Endothelial cell (in vitro differentiated cells): ENCODE measurements at regions not wholly inside any gene's neighbourhood (a gene's known extent, or its start where the extent isn't known, plus 50 kb on each side); places are given as distances from the start of the nearest gene placed in this dataset.
"Not testable (repeated sequence)": the region's sequence is repeated elsewhere in the genome, so short reads cannot be mapped to it uniquely, and the experiment has no call there.

Experiments
- DNase-seq: peaks from one replicate; pipeline ENCODE4 v3.0.0; 2021; ENCODE audit warnings: low spot score
- H3K27ac Mint-ChIP-seq: one replicate; pipeline ENCODE4 v1.8.0; 2021; ENCODE audit warnings: mixed read lengths, inconsistent platforms; ENCODE audit not compliant: unreplicated experiment
- H3K27me3 Mint-ChIP-seq: one replicate; pipeline ENCODE4 v1.8.0; 2021; ENCODE audit warnings: mild to moderate bottlenecking, moderate library complexity, mixed read lengths, inconsistent platforms; ENCODE audit not compliant: unreplicated experiment
- H3K36me3 Mint-ChIP-seq: one replicate; pipeline ENCODE4 v1.8.0; 2021; ENCODE audit warnings: mild to moderate bottlenecking, low read depth, mixed read lengths, inconsistent platforms; ENCODE audit not compliant: unreplicated experiment
- H3K4me1 Mint-ChIP-seq: one replicate; pipeline ENCODE4 v1.8.0; 2021; ENCODE audit warnings: mild to moderate bottlenecking, mixed read lengths, inconsistent platforms; ENCODE audit not compliant: unreplicated experiment
- H3K4me3 Mint-ChIP-seq: one replicate; pipeline ENCODE4 v1.8.0; 2021; ENCODE audit warnings: mild to moderate bottlenecking, mixed read lengths, inconsistent platforms; ENCODE audit not compliant: unreplicated experiment
- H3K9me3 Mint-ChIP-seq: one replicate; pipeline ENCODE4 v1.8.0; 2021; ENCODE audit warnings: mixed read lengths, inconsistent platforms; ENCODE audit not compliant: unreplicated experiment
- TF ChIP-seq, protein P1 (sequence below): fragments of 200-600 bp; sonication (generic); IDR thresholded peaks from one replicate; pipeline ENCODE4 v1.5.0; 2021; ENCODE audit warnings: antibody characterized with exemption; ENCODE audit not compliant: unreplicated experiment

DNA sequence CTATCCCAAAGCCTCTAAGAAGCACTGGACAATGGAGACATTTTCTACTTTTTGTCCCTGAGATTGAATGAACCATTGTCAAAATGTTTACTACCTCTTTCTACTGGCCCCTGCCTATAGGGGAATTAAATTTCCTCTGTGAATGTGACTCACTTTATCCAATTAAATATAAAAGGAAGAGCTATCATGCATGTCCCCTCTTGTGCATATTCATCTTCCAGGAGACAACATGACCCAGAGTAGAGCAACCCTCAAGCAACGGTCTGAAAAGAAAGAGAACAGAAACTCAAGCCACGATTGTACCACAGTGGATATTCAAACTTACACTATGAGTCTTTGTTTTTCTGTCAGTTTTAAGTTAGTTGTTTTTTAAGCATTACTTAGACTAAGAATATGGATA lies 938.4 kb upstream of the ATXN7L3B start:
- Mint-ChIP-seq H3K36me3 (no peaks in the 10 kb centered on the region), H3K4me1 (no peaks in the 10 kb centered on the region), H3K27me3 (no peaks in the 10 kb centered on the region), H3K27ac (no peak overlapping the region), H3K9me3 (peaks cover 3% of the 10 kb centered on the region), H3K4me3 (no peak overlapping the region)
- TF ChIP-seq, protein P1, sequence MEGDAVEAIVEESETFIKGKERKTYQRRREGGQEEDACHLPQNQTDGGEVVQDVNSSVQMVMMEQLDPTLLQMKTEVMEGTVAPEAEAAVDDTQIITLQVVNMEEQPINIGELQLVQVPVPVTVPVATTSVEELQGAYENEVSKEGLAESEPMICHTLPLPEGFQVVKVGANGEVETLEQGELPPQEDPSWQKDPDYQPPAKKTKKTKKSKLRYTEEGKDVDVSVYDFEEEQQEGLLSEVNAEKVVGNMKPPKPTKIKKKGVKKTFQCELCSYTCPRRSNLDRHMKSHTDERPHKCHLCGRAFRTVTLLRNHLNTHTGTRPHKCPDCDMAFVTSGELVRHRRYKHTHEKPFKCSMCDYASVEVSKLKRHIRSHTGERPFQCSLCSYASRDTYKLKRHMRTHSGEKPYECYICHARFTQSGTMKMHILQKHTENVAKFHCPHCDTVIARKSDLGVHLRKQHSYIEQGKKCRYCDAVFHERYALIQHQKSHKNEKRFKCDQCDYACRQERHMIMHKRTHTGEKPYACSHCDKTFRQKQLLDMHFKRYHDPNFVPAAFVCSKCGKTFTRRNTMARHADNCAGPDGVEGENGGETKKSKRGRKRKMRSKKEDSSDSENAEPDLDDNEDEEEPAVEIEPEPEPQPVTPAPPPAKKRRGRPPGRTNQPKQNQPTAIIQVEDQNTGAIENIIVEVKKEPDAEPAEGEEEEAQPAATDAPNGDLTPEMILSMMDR: no peak
- DNase-seq: no peak

DNA sequence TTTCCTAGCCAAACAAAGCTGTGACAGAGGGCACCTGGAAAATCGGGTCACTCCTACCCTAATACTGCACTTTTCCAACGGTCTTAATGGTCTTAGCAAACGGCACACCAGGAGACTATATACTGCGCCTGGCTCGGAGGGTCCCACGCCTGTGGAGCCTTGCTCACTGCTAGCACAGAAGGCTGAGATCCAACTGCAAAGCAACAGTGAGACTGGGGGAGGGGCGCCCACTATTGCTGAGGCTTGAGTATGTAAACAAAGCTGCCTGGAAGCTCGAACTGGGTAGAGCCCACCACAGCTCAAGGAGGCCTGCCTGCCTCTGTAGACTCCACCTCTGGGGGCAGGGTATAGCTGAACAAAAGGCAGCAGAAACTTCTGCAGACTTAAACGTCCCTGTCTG lies 931.7 kb upstream of the ATXN7L3B start:
- not testable (repeated sequence) for H3K27me3 Mint-ChIP-seq

DNA sequence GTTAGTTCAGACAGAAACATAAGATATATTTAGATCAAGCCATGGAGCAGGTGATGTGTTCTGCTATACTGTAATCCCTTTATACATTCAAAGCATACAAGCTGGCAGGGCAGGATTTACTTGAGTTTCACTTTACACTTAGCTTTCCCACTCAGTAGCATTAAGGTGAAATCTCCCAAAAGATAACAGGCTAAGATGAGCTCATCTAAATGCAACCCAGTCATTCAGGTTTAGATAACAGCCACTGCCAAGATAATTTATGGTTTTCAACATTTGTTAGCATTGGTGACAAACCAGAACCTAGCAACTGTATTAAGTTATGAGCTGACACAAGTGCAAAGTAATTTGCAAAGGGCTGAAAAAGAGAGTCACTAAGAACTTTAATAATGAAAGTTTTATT lies 925.1 kb upstream of the ATXN7L3B start:
- Mint-ChIP-seq H3K36me3 (no peaks in the 10 kb centered on the region), H3K27ac (no peak overlapping the region), H3K9me3 (no peaks in the 10 kb centered on the region), H3K4me3 (no peak overlapping the region), H3K27me3 (no peaks in the 10 kb centered on the region), H3K4me1 (no peaks in the 10 kb centered on the region)
- TF ChIP-seq, protein P1: no peak
- DNase-seq: no peak

More for the DNA sequence above, 931.7 kb upstream of the ATXN7L3B start:
- not testable (repeated sequence) for DNase-seq, H3K4me1 Mint-ChIP-seq, H3K36me3 Mint-ChIP-seq, H3K4me3 Mint-ChIP-seq, H3K27ac Mint-ChIP-seq, H3K9me3 Mint-ChIP-seq

DNA sequence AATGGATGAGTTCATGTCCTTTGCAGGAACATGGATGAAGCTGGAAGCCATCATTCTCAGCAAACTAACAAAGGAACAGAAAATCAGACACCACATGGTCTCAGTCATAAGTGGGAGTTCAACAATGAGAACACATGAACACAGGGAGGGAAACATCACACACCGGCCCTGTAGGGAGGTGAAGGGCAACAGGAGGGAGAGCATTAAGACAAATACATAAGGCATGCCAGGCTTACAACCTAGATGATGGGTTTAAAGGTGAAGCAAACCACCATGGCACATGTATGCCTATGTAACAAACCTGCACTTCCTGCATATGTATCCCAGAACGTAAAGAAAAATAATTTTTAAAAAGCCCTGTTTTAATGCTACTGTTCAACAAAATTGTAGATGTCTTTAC lies 914.2 kb upstream of the ATXN7L3B start:
- H3K27ac Mint-ChIP-seq: no peak overlapping the region
- no peaks in the 10 kb centered on the region for H3K36me3 Mint-ChIP-seq
- TF ChIP-seq, protein P1: no peak
- no peaks in the 10 kb centered on the region for H3K9me3 Mint-ChIP-seq
- H3K27me3 Mint-ChIP-seq: no peaks in the 10 kb centered on the region
- no peak for DNase-seq
- H3K4me3 Mint-ChIP-seq: no peak overlapping the region
- H3K4me1 Mint-ChIP-seq: no peaks in the 10 kb centered on the region

DNA sequence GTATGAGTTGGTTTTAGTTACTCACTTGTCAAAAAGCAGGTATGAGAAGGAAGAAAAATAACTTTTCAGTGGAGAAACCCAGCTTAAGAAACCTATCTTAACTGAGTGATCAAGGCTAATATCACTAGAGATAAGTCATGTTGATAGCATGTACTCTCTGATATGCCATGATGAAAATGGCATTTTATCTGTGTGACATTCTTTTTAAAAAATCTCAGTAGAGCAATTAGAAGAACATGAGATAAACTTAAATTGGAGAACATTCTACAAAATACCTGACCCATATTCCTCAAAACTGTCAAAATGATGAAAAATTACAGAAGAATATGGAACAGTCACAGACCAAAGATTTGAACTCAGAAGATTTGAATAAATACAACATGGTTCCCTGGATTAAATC lies 912.4 kb upstream of the ATXN7L3B start:
- Mint-ChIP-seq H3K27me3 (no peaks in the 10 kb centered on the region), H3K4me1 (no peaks in the 10 kb centered on the region), H3K27ac (no peak overlapping the region), H3K9me3 (no peaks in the 10 kb centered on the region), H3K4me3 (no peak overlapping the region), H3K36me3 (no peaks in the 10 kb centered on the region)
- TF ChIP-seq, protein P1: no peak
- no peak for DNase-seq

DNA sequence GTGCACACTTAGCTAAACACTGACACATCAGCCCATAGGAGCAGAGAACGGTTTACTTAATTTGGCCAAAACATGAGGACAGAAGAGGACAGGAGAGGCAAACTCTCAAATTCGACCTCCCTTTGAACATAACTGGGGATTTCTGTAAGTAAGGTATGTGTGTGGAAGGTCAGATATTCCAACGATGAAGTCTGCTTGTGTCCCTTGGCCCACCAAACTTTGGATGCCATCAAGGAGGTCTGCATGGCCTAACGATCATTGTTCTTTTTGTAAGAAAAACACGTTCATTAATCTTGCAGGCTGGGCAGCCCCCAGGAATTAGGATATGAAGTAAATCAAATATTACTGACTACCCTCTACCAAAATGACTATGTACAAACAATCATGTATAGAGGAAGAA lies 908.5 kb upstream of the ATXN7L3B start:
- Mint-ChIP-seq H3K9me3 (no peaks in the 10 kb centered on the region), H3K4me3 (no peak overlapping the region), H3K36me3 (no peaks in the 10 kb centered on the region), H3K27ac (no peak overlapping the region), H3K27me3 (no peaks in the 10 kb centered on the region), H3K4me1 (no peaks in the 10 kb centered on the region)
- DNase-seq: no peak
- TF ChIP-seq, protein P1: no peak
